CD1c-positive myeloid dendritic cell (primary cell): ENCODE measurements at regions not wholly inside any gene's neighbourhood (a gene's known extent, or its start where the extent isn't known, plus 50 kb on each side); places are given as distances from the start of the nearest gene placed in this dataset.

Experiments
- DNase-seq: peaks from one replicate; pipeline ENCODE4 v3.0.0-alpha.2; 2016; ENCODE audit errors: extremely low spot score

GRCh38 chr10:131792011-131792651 is 108.7 kb upstream of the PPP2R2D start:
- no peak for DNase-seq

GRCh38 chr10:131792809-131793208 is 108.0 kb upstream of the PPP2R2D start:
- DNase-seq, result no peak

- no peak for DNase-seq
These were observed 105.0 kb upstream of the PPP2R2D start for GRCh38 chr10:131795761-131796160.

GRCh38 chr10:131797626-131798025 is 103.2 kb upstream of the PPP2R2D start:
- DNase-seq, result no peak

GRCh38 chr10:131799429-131799828 is 101.4 kb upstream of the PPP2R2D start:
- DNase-seq, result no peak

GRCh38 chr10:131802156-131802915 is 98.5 kb upstream of the PPP2R2D start:
- DNase-seq, result no peak

GRCh38 chr10:131802996-131803395 is 97.8 kb upstream of the PPP2R2D start:
- no peak for DNase-seq

GRCh38 chr10:131803860-131804425 is 96.9 kb upstream of the PPP2R2D start:
- DNase-seq, result no peak

- no peak for DNase-seq
These were observed 96.1 kb upstream of the PPP2R2D start for GRCh38 chr10:131804551-131805295.

- no peak for DNase-seq
These were observed 95.1 kb upstream of the PPP2R2D start for GRCh38 chr10:131805696-131806095.

GRCh38 chr10:131806146-131806545 is 94.7 kb upstream of the PPP2R2D start:
- no peak for DNase-seq

GRCh38 chr10:131806646-131807317 is 94.0 kb upstream of the PPP2R2D start:
- DNase-seq, result no peak

- no peak for DNase-seq
These were observed 92.4 kb upstream of the PPP2R2D start for GRCh38 chr10:131808370-131808930.

GRCh38 chr10:131810036-131810804 is 90.6 kb upstream of the PPP2R2D start:
- no peak for DNase-seq

GRCh38 chr10:131810805-131811629 is 89.8 kb upstream of the PPP2R2D start:
- no peak for DNase-seq

- DNase-seq, result no peak
These were observed 89.0 kb upstream of the PPP2R2D start for GRCh38 chr10:131811630-131812403.

GRCh38 chr10:131812736-131813604 is 87.8 kb upstream of the PPP2R2D start:
- DNase-seq, result no peak
